ENCODE measurements at regions not wholly inside any gene's neighbourhood (a gene's known extent, or its start where the extent isn't known, plus 50 kb on each side); places are given as distances from the start of the nearest gene placed in this dataset.

DNA sequence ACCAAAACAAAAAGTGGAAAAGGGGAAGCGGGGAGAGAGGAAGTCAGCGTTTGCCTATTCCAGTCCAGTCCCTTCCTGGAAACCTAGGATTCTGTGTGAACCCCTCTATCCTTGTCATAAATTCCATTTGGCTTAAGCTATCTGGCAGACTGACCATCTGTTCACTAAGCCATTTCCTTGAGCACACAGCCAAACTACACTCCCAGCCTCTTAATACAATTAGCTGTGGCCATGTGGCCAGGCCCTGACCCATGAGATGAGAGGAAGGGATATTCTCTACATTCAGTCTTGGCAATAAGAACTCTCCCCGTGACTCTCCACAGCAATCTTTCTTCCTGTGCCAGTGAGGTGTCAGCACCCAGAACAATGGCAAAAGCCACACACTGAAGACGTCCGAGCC is 424.8 kb downstream of the TLE1 start:
- TF ChIP-seq, protein P1, sequence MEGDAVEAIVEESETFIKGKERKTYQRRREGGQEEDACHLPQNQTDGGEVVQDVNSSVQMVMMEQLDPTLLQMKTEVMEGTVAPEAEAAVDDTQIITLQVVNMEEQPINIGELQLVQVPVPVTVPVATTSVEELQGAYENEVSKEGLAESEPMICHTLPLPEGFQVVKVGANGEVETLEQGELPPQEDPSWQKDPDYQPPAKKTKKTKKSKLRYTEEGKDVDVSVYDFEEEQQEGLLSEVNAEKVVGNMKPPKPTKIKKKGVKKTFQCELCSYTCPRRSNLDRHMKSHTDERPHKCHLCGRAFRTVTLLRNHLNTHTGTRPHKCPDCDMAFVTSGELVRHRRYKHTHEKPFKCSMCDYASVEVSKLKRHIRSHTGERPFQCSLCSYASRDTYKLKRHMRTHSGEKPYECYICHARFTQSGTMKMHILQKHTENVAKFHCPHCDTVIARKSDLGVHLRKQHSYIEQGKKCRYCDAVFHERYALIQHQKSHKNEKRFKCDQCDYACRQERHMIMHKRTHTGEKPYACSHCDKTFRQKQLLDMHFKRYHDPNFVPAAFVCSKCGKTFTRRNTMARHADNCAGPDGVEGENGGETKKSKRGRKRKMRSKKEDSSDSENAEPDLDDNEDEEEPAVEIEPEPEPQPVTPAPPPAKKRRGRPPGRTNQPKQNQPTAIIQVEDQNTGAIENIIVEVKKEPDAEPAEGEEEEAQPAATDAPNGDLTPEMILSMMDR (IDR thresholded peaks at IDR 0.05; ENCODE audit: insufficient read depth, low read length, poor library complexity, severe bottlenecking): no peak
- no peak for TF ChIP-seq EZH2phosphoT487 (conservative IDR thresholded peaks at IDR 0.05; ENCODE audit: low read length)
